DOHH2 (cell line): ENCODE measurements at regions not wholly inside any gene's neighbourhood (a gene's known extent, or its start where the extent isn't known, plus 50 kb on each side); places are given as distances from the start of the nearest gene placed in this dataset.

Experiments used
- H3F3A ChIP-seq: fragments of 200-600 bp; sonication (generic), shearing (Covaris generic); 2 replicates; pipeline ENCODE4 v1.6.0; 2016; ENCODE audit warnings: antibody characterized with exemption, mild to moderate bottlenecking; ENCODE audit not compliant: control insufficient read depth, insufficient read depth
- H3K27ac ChIP-seq: fragments of 200-600 bp; sonication (generic); 2 replicates; pipeline ENCODE4 v1.5.1; 2014; ENCODE audit warnings: low read depth, mild to moderate bottlenecking, low read length, moderate library complexity
- H3K27me3 ChIP-seq: fragments of 200-600 bp; sonication (generic); 2 replicates; pipeline ENCODE4 v1.6.1; 2014; ENCODE audit warnings: mild to moderate bottlenecking, low read length, mixed read lengths; ENCODE audit not compliant: control insufficient read depth
- H3K36me3 ChIP-seq: fragments of 200-600 bp; sonication (generic); 2 replicates; pipeline ENCODE4 v1.6.1; 2014; ENCODE audit warnings: mild to moderate bottlenecking, low read length, moderate library complexity, mixed read lengths; ENCODE audit not compliant: control insufficient read depth
- H3K4me1 ChIP-seq: fragments of 200-600 bp; sonication (generic); 2 replicates; pipeline ENCODE4 v1.6.1; 2014; ENCODE audit warnings: mild to moderate bottlenecking, low read length, mixed read lengths; ENCODE audit not compliant: control insufficient read depth
- H3K4me2 ChIP-seq: fragments of 200-600 bp; sonication (generic); 2 replicates; pipeline ENCODE4 v1.6.0; 2014; ENCODE audit warnings: mild to moderate bottlenecking, low read length, moderate library complexity
- H3K4me3 ChIP-seq: fragments of 200-600 bp; sonication (generic); 2 replicates; pipeline ENCODE4 v1.5.1; 2014; ENCODE audit warnings: mild to moderate bottlenecking, low read length, mixed read lengths
- H3K79me2 ChIP-seq: fragments of 200-600 bp; sonication (generic); 2 replicates; pipeline ENCODE4 v1.6.1; 2014; ENCODE audit warnings: mild to moderate bottlenecking, low read length, mixed read lengths; ENCODE audit not compliant: control insufficient read depth
- H3K9me2 ChIP-seq: fragments of 200-600 bp; sonication (generic); replicated peaks from 2 replicates; pipeline ENCODE4 v1.6.1; 2014; ENCODE audit warnings: mild to moderate bottlenecking, low read length, mixed read lengths; ENCODE audit not compliant: control insufficient read depth
- H3K9me3 ChIP-seq: fragments of 200-600 bp; sonication (generic); 2 replicates; pipeline ENCODE4 v1.6.1; 2014; ENCODE audit warnings: antibody characterized with exemption, low read length, mixed read lengths; ENCODE audit not compliant: control insufficient read depth, insufficient read depth
- H4K20me1 ChIP-seq: fragments of 200-600 bp; sonication (generic); 2 replicates; pipeline ENCODE4 v1.6.0; 2014; ENCODE audit warnings: low read depth, mild to moderate bottlenecking, antibody characterized with exemption, low read length, moderate library complexity; ENCODE audit not compliant: control insufficient read depth, insufficient read depth
- CTCF ChIP-seq: fragments of 200-600 bp; sonication (generic); IDR thresholded peaks from one replicate; pipeline ENCODE4 v1.5.1; 2014; ENCODE audit warnings: antibody characterized with exemption, mild to moderate bottlenecking, low read depth, low read length; ENCODE audit not compliant: poor library complexity, severe bottlenecking
- EZH2phosphoT487 ChIP-seq: fragments of 200-600 bp; sonication (generic); IDR thresholded peaks from 2 replicates; pipeline ENCODE4 v1.6.1; 2017; ENCODE audit warnings: borderline replicate concordance, mild to moderate bottlenecking, antibody characterized with exemption, low read length, moderate library complexity, mixed read lengths

GRCh38 chr2:187710791-187711521 lies 156.7 kb upstream of the TFPI start:
- Histone ChIP-seq H3K36me3 (no peaks in the 10 kb centered on the region), H4K20me1 (no peaks in the 10 kb centered on the region), H3K9me2 (no peaks in the 10 kb centered on the region), H3K9me3 (no peaks in the 10 kb centered on the region), H3F3A (no peaks in the 10 kb centered on the region), H3K4me3 (no peak overlapping the region), H3K27me3 (no peaks in the 10 kb centered on the region), H3K4me2 (no peak overlapping the region), H3K79me2 (no peaks in the 10 kb centered on the region), H3K4me1 (no peaks in the 10 kb centered on the region), H3K27ac (no peak overlapping the region)
- TF ChIP-seq CTCF (no peak), EZH2phosphoT487 (no peak)

- H3K4me1 ChIP-seq: no peaks in the 10 kb centered on the region
- no peak overlapping the region for H3K4me3 ChIP-seq
- H4K20me1 ChIP-seq: no peaks in the 10 kb centered on the region
- H3K9me2 ChIP-seq: no peaks in the 10 kb centered on the region
- H3K4me2 ChIP-seq: no peak overlapping the region
- no peaks in the 10 kb centered on the region for H3K27me3 ChIP-seq
- no peaks in the 10 kb centered on the region for H3K36me3 ChIP-seq
- no peak overlapping the region for H3K27ac ChIP-seq
- H3K79me2 ChIP-seq: no peaks in the 10 kb centered on the region
- TF ChIP-seq EZH2phosphoT487 (no peak), CTCF (no peak)
- H3F3A ChIP-seq: no peaks in the 10 kb centered on the region
- no peaks in the 10 kb centered on the region for H3K9me3 ChIP-seq
These were observed 161.4 kb upstream of the TFPI start for GRCh38 chr2:187715590-187715989.

- no peaks in the 10 kb centered on the region for H3K4me1 ChIP-seq
- H4K20me1 ChIP-seq: no peaks in the 10 kb centered on the region
- no peaks in the 10 kb centered on the region for H3K79me2 ChIP-seq
- TF ChIP-seq CTCF (no peak), EZH2phosphoT487 (no peak)
- no peak overlapping the region for H3K4me2 ChIP-seq
- H3K36me3 ChIP-seq: no peaks in the 10 kb centered on the region
- H3K4me3 ChIP-seq: no peak overlapping the region
- no peaks in the 10 kb centered on the region for H3F3A ChIP-seq
- H3K9me3 ChIP-seq: no peaks in the 10 kb centered on the region
- H3K27me3 ChIP-seq: no peaks in the 10 kb centered on the region
- H3K27ac ChIP-seq: no peak overlapping the region
- no peaks in the 10 kb centered on the region for H3K9me2 ChIP-seq
These were observed 162.1 kb upstream of the TFPI start for GRCh38 chr2:187716301-187716700.
